ENCODE measurements at regions not wholly inside any gene's neighbourhood (a gene's known extent, or its start where the extent isn't known, plus 50 kb on each side); places are given as distances from the start of the nearest gene placed in this dataset.
"Not testable (repeated sequence)": the region's sequence is repeated elsewhere in the genome, so short reads cannot be mapped to it uniquely, and the experiment has no call there.

DNA sequence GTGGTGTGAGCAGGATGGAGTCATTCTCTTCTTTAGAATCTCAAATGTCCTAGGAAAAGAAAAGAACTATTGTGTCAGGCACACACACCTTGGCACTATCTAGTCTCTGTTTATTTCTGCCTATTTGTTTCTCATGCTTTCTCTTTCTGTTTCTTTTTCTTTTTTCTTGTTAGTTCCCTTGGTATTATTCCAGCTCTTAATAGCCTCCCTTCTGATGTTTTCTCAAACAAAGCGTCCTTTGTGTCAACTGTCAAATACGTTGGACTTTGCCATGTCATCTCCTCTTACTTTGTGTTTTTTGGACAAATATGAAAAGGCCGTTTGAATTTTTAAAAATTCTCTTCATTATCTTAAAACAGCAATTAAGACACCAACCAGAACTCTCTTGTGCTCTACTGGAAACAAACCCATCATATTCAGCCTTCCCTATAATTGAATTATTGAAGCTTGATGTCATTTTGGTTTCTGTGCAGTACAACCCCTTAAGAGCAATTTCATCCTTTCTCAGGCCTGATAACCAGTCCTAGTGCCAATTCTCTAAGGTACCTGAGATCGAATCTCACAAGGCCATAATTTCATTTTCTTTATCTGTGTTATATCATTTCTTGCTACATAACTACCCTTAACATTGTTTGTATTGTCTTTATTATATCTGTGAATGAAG is 497.8 kb upstream of the NRP1 start:
- H3K27me3 Mint-ChIP-seq: no peaks in the 10 kb centered on the region
- peaks cover 0 to 11% (median 3%) of the 10 kb centered on the region in 7 donors for H3K9me3 Mint-ChIP-seq
- no peak overlapping the region for H3K4me3 ChIP-seq (ENCODE audit: low read depth, low read length)
- H3K4me1 Mint-ChIP-seq: no peaks in the 10 kb centered on the region
- no peak overlapping the region for H3K4me3 Mint-ChIP-seq
- H3K9me3 ChIP-seq (ENCODE audit: control insufficient read depth in 2 of 2, low read length in 2 of 2): no peaks in the 10 kb centered on the region
- no peaks in the 10 kb centered on the region for H3K36me3 Mint-ChIP-seq
- no peak for DNase-seq
- H3K27ac ChIP-seq (ENCODE audit: insufficient read depth, low read length, poor library complexity, severe bottlenecking): no peak overlapping the region
- H3K27me3 ChIP-seq (ENCODE audit: control insufficient read depth, insufficient read depth, low read length): no peaks in the 10 kb centered on the region
- no peaks in the 10 kb centered on the region for H3K4me1 ChIP-seq (ENCODE audit: control insufficient read depth, insufficient read depth, low read length, poor library complexity, severe bottlenecking)
- no peak overlapping the region for H3K27ac Mint-ChIP-seq
- ATAC-seq (ENCODE audit: low read depth in 2 of 2): no peak
- no peaks in the 10 kb centered on the region for H3K36me3 ChIP-seq (ENCODE audit: control insufficient read depth, insufficient read depth, low read length)

DNA sequence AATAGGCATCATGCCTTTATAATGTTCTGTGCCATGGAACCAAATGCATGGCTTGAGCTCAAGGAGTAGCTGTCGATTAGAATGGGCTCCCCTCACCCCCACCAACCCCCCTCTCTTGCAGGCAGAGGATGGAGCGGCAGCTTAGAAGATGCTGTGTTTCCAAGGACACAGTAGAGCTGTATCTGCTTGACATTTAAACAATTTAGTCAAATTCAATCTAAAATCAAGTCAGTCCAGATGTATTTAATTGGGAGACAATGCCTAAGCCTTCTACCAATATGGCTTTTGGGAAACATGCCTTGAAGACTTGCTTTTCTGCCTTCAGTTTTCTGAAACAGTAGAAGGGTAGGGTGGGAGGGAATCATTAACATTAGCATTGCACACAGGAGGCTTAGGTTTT is 497.1 kb upstream of the NRP1 start:
- H3K4me1 Mint-ChIP-seq: no peaks in the 10 kb centered on the region
- Histone ChIP-seq H3K9me3 (ENCODE audit: control insufficient read depth in 2 of 2, low read length in 2 of 2) (no peaks in the 10 kb centered on the region), H3K4me1 (ENCODE audit: control insufficient read depth, insufficient read depth, low read length, poor library complexity, severe bottlenecking) (no peaks in the 10 kb centered on the region), H3K27ac (ENCODE audit: insufficient read depth, low read length, poor library complexity, severe bottlenecking) (no peak overlapping the region), H3K27me3 (ENCODE audit: control insufficient read depth, insufficient read depth, low read length) (no peaks in the 10 kb centered on the region), H3K4me3 (ENCODE audit: low read depth, low read length) (no peak overlapping the region), H3K36me3 (ENCODE audit: control insufficient read depth, insufficient read depth, low read length) (no peaks in the 10 kb centered on the region)
- no peak overlapping the region for H3K27ac Mint-ChIP-seq
- DNase-seq (no peak), ATAC-seq (ENCODE audit: low read depth in 2 of 2) (no peak)
- peaks cover 0 to 11% (median 3%) of the 10 kb centered on the region in 7 donors for H3K9me3 Mint-ChIP-seq
- H3K27me3 Mint-ChIP-seq: no peaks in the 10 kb centered on the region
- H3K36me3 Mint-ChIP-seq: no peaks in the 10 kb centered on the region
- no peak overlapping the region for H3K4me3 Mint-ChIP-seq

DNA sequence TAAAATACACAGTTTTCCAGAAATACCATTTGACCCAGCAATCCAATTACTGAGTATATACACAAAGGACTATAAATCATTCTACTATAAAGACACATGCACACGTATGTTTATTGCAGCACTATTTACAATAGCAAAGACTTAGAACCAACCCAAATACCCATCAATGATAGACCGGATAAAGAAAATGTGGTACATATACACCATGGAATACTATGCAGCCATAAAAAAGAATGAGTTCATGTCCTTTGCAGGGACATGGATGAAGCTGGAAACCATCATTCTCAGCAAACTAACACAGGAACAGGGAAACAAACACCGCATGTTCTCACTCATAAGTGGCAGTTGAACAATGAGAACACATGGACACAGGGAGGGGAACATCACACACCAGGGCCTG is 495.4 kb upstream of the NRP1 start:
- H3K27me3 Mint-ChIP-seq; H3K36me3 Mint-ChIP-seq; H3K4me1 ChIP-seq (ENCODE audit: control insufficient read depth, insufficient read depth, low read length, poor library complexity, severe bottlenecking); DNase-seq; H3K36me3 ChIP-seq (ENCODE audit: control insufficient read depth, insufficient read depth, low read length); H3K27ac Mint-ChIP-seq; H3K27me3 ChIP-seq (ENCODE audit: control insufficient read depth, insufficient read depth, low read length); H3K9me3 ChIP-seq (ENCODE audit: control insufficient read depth in 2 of 2, low read length in 2 of 2); H3K4me3 ChIP-seq (ENCODE audit: low read depth, low read length); H3K4me1 Mint-ChIP-seq; H3K27ac ChIP-seq (ENCODE audit: insufficient read depth, low read length, poor library complexity, severe bottlenecking); ATAC-seq (ENCODE audit: low read depth in 2 of 2); H3K4me3 Mint-ChIP-seq: not testable (repeated sequence)
- peaks cover 0 to 11% (median 3%) of the 10 kb centered on the region in 7 donors for H3K9me3 Mint-ChIP-seq

DNA sequence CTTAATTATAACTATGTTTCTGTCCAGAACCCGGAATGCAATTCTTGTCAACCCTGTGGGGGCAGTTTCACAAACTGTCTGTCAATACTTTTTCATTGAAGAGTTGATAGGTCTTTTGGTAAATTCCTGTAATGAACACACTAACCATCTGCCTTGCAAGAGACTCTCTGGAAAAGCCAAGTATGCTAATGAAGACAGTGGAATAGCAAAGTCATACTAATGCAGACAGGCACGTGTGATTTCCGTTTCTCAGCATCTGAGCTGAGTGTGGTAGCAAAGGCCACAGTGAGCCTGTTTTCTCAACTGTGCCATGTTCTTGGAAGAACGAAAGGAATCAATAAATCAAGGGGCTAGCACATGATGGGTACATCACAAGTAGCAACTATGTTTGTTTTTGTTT is 494.1 kb upstream of the NRP1 start:
- Histone ChIP-seq H3K4me1 (ENCODE audit: control insufficient read depth, insufficient read depth, low read length, poor library complexity, severe bottlenecking) (no peaks in the 10 kb centered on the region), H3K27me3 (ENCODE audit: control insufficient read depth, insufficient read depth, low read length) (no peaks in the 10 kb centered on the region), H3K4me3 (ENCODE audit: low read depth, low read length) (no peak overlapping the region), H3K36me3 (ENCODE audit: control insufficient read depth, insufficient read depth, low read length) (no peaks in the 10 kb centered on the region), H3K9me3 (ENCODE audit: control insufficient read depth in 2 of 2, low read length in 2 of 2) (no peaks in the 10 kb centered on the region), H3K27ac (ENCODE audit: insufficient read depth, low read length, poor library complexity, severe bottlenecking) (no peak overlapping the region)
- no peak for DNase-seq
- Mint-ChIP-seq H3K4me1 (no peaks in the 10 kb centered on the region), H3K9me3 (peaks cover 0 to 11% (median 3%) of the 10 kb centered on the region in 7 donors), H3K27ac (no peak overlapping the region), H3K27me3 (no peaks in the 10 kb centered on the region), H3K36me3 (no peaks in the 10 kb centered on the region), H3K4me3 (no peak overlapping the region)
- ATAC-seq (ENCODE audit: low read depth in 2 of 2): no peak

DNA sequence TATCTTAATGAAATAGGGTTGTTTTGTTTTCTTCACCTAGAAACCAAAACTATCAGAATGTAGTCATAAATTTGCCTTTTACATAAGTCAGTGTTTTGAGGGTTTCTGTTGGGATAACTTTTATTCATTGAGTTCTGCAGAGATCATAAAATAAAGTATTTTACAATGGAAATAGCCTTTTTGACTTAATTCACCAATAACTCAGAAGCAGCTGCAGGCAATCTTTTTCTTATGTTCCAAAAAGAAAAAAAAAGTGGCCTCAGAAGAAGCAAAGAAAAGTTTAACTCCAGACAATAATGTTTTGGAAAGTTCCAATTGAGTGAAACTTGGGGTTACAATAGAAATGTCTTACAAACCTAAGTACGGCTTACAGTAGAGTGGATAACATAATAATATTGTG is 491.7 kb upstream of the NRP1 start:
- ATAC-seq (ENCODE audit: low read depth in 2 of 2): no peak
- H3K4me3 ChIP-seq (ENCODE audit: low read depth, low read length): no peak overlapping the region
- Mint-ChIP-seq H3K27ac (no peak overlapping the region), H3K27me3 (no peaks in the 10 kb centered on the region), H3K9me3 (peaks cover 0 to 11% (median 3%) of the 10 kb centered on the region in 7 donors), H3K4me3 (no peak overlapping the region), H3K4me1 (no peaks in the 10 kb centered on the region), H3K36me3 (no peaks in the 10 kb centered on the region)
- no peak overlapping the region for H3K27ac ChIP-seq (ENCODE audit: insufficient read depth, low read length, poor library complexity, severe bottlenecking)
- H3K4me1 ChIP-seq (ENCODE audit: control insufficient read depth, insufficient read depth, low read length, poor library complexity, severe bottlenecking): no peaks in the 10 kb centered on the region
- H3K36me3 ChIP-seq (ENCODE audit: control insufficient read depth, insufficient read depth, low read length): no peaks in the 10 kb centered on the region
- H3K27me3 ChIP-seq (ENCODE audit: control insufficient read depth, insufficient read depth, low read length): no peaks in the 10 kb centered on the region
- no peak for DNase-seq
- no peaks in the 10 kb centered on the region for H3K9me3 ChIP-seq (ENCODE audit: control insufficient read depth in 2 of 2, low read length in 2 of 2)

DNA sequence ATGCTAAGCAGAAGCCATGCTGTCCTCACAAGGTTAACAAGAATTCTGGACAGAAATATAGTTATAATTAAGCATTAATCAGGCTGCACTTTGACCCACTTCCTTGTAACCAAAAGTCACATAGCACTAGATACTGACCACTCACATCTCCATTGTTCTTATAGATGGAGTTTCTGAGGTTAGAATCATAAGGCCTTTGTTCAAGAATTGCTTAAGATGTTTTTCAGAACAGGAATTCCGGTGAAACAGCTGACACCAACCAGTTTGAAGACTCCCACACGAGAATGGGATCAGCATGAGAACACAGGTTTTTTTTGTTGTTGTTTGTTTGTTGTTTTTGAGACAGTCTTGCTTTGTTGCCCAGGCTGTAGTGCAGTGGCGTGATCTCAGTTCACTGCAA is 488.3 kb upstream of the NRP1 start:
- Histone ChIP-seq H3K27me3 (ENCODE audit: control insufficient read depth, insufficient read depth, low read length) (no peaks in the 10 kb centered on the region), H3K9me3 (ENCODE audit: control insufficient read depth in 2 of 2, low read length in 2 of 2) (no peaks in the 10 kb centered on the region), H3K4me1 (ENCODE audit: control insufficient read depth, insufficient read depth, low read length, poor library complexity, severe bottlenecking) (no peaks in the 10 kb centered on the region), H3K36me3 (ENCODE audit: control insufficient read depth, insufficient read depth, low read length) (no peaks in the 10 kb centered on the region), H3K27ac (ENCODE audit: insufficient read depth, low read length, poor library complexity, severe bottlenecking) (no peak overlapping the region), H3K4me3 (ENCODE audit: low read depth, low read length) (no peak overlapping the region)
- H3K4me1 Mint-ChIP-seq: peaks cover 0 to 2% (median 0%) of the 10 kb centered on the region in 4 donors
- DNase-seq (no peak), ATAC-seq (ENCODE audit: low read depth in 2 of 2) (no peak)
- H3K27me3 Mint-ChIP-seq: no peaks in the 10 kb centered on the region
- no peak overlapping the region for H3K27ac Mint-ChIP-seq
- H3K36me3 Mint-ChIP-seq: no peaks in the 10 kb centered on the region
- H3K4me3 Mint-ChIP-seq: no peak overlapping the region
- peaks cover 0 to 3% (median 0%) of the 10 kb centered on the region in 7 donors for H3K9me3 Mint-ChIP-seq

DNA sequence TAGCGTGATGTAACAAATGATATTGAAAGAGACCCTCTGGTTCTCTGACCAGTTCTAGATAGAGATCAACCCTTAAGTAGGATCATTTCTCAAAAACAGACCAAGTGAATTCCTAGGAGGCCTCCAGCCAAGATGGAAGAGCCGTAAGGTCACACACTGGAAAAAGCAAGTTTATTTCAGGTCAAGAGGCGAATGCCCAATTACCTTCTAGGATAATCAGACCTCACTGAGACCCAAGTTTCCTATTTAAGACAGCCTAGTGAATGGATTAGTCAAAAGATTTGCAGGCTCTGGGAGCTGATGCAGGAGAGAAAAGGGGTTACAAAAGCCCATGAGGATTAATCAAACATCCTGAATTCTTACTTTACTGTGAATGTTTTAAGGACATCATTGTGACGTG is 486.1 kb upstream of the NRP1 start:
- Histone ChIP-seq H3K4me3 (ENCODE audit: low read depth, low read length) (no peak overlapping the region), H3K27me3 (ENCODE audit: control insufficient read depth, insufficient read depth, low read length) (no peaks in the 10 kb centered on the region), H3K36me3 (ENCODE audit: control insufficient read depth, insufficient read depth, low read length) (no peaks in the 10 kb centered on the region), H3K4me1 (ENCODE audit: control insufficient read depth, insufficient read depth, low read length, poor library complexity, severe bottlenecking) (no peaks in the 10 kb centered on the region), H3K27ac (ENCODE audit: insufficient read depth, low read length, poor library complexity, severe bottlenecking) (no peak overlapping the region), H3K9me3 (ENCODE audit: control insufficient read depth in 2 of 2, low read length in 2 of 2) (no peaks in the 10 kb centered on the region)
- H3K36me3 Mint-ChIP-seq: no peaks in the 10 kb centered on the region
- H3K9me3 Mint-ChIP-seq: peaks cover 0 to 1% (median 0%) of the 10 kb centered on the region in 7 donors
- DNase-seq: no peak
- no peak overlapping the region for H3K27ac Mint-ChIP-seq
- H3K27me3 Mint-ChIP-seq: no peaks in the 10 kb centered on the region
- ATAC-seq (ENCODE audit: low read depth in 2 of 2): no peak
- peaks cover 0 to 2% (median 0%) of the 10 kb centered on the region in 4 donors for H3K4me1 Mint-ChIP-seq
- H3K4me3 Mint-ChIP-seq: no peak overlapping the region

DNA sequence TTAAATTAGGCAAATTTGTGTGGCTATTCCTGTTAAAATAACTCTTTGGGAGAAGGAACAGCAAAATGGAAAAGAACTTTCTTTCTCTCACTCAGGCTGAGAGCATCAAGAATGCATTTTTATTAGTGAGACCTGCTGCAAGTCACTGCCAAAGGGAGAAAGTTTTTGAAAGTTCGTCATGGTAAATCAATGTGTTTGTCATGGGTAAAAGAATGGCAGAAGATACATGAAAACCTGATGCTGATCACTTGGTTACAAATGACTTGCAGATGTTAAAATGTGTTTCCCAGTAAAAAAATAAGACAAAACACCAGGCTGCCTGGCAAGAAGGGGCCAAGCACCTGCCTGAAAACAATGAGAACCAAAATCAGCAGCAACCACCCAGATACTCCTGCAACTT is 484.7 kb upstream of the NRP1 start:
- Histone ChIP-seq H3K27me3 (ENCODE audit: control insufficient read depth, insufficient read depth, low read length) (no peaks in the 10 kb centered on the region), H3K9me3 (ENCODE audit: control insufficient read depth in 2 of 2, low read length in 2 of 2) (no peaks in the 10 kb centered on the region), H3K4me3 (ENCODE audit: low read depth, low read length) (no peak overlapping the region), H3K4me1 (ENCODE audit: control insufficient read depth, insufficient read depth, low read length, poor library complexity, severe bottlenecking) (no peaks in the 10 kb centered on the region), H3K36me3 (ENCODE audit: control insufficient read depth, insufficient read depth, low read length) (no peaks in the 10 kb centered on the region), H3K27ac (ENCODE audit: insufficient read depth, low read length, poor library complexity, severe bottlenecking) (no peak overlapping the region)
- Mint-ChIP-seq H3K4me3 (no peak overlapping the region), H3K36me3 (no peaks in the 10 kb centered on the region), H3K27me3 (no peaks in the 10 kb centered on the region), H3K4me1 (peaks cover 0 to 2% (median 0%) of the 10 kb centered on the region in 4 donors), H3K27ac (no peak overlapping the region), H3K9me3 (peaks cover 0 to 1% (median 0%) of the 10 kb centered on the region in 7 donors)
- ATAC-seq (ENCODE audit: low read depth in 2 of 2) (no peak), DNase-seq (no peak)

Measured in CD4-positive, CD25-positive, alpha-beta regulatory T cell (primary cell).